Right lobe of liver (tissue), 6 donors: ENCODE measurements at regions not wholly inside any gene's neighbourhood (a gene's known extent, or its start where the extent isn't known, plus 50 kb on each side); places are given as distances from the start of the nearest gene placed in this dataset.

Source experiments
- ATAC-seq, 4 donors: fragments of 200-7000 bp; cut with Tn5 transposase; one replicate each; pipeline ENCODE4 v1.9.1; 2020; ENCODE audit warnings: mild to moderate bottlenecking in 4 of 4, moderate library complexity in 4 of 4
- DNase-seq, 3 donors: peaks; one replicate each; pipeline ENCODE4 v3.0.0-alpha.2; 2020
- H3K27ac ChIP-seq, 3 donors: fragments of 200-600 bp; one replicate each; pipeline ENCODE4 v1.8.0; 2022
- H3K27me3 ChIP-seq, 2 donors: fragments of 200-600 bp; one replicate each; pipeline ENCODE4 v1.8.0; 2022
- H3K36me3 ChIP-seq, 4 donors: fragments of 200-600 bp; sonication (generic) in 1 of 4; one replicate each; pipeline versions ENCODE4 v1.5.1 to v1.8.0; 2017 to 2022; ENCODE audit warnings: control low read depth in 1 of 4
- H3K4me1 ChIP-seq, 4 donors: fragments of 200-600 bp; sonication (generic) in 1 of 4; one replicate each; pipeline versions ENCODE4 v1.5.1 to v1.8.0; 2017 to 2022; ENCODE audit warnings: control low read depth in 1 of 4
- H3K4me3 ChIP-seq, 3 donors: fragments of 200-600 bp; one replicate each; pipeline ENCODE4 v1.8.0; 2022
- H3K9me3 ChIP-seq, 4 donors: fragments of 200-600 bp; sonication (generic) in 1 of 4; one replicate each; pipeline versions ENCODE4 v1.5.1 to v1.8.0; 2017 to 2022; ENCODE audit warnings: control low read depth in 1 of 4
- POLR2A ChIP-seq: fragments of 450-650 bp; IDR thresholded peaks from one replicate; pipeline ENCODE4 v1.6.1; 2017; ENCODE audit warnings: antibody characterized with exemption, mild to moderate bottlenecking
- WGBS: methylation state at CpG from one replicate; pipeline ENCODE4 v1.1.6; 2018; ENCODE audit warnings: low coverage, low lambda C conversion rate; ENCODE audit not compliant: insufficient coverage; ENCODE audit errors: missing lambda C conversion rate; 5-methylcytosine and 5-hydroxymethylcytosine counted together
- intact Hi-C, 2 donors: fragments of 100-400 bp; cut with DNase I; formaldehyde crosslinking; loops; one replicate each; pipeline versions ENCODE4 v1.11.2 to v1.14.1; 2022
- TF ChIP-seq, protein P1 (sequence below), 4 donors: fragments of 200-600 bp in 3 of 4; fragments of 450-650 bp in 1 of 4; IDR thresholded peaks; one replicate each; pipeline versions ENCODE4 v1.5.1 to v1.8.0; 2016 to 2022; ENCODE audit warnings: antibody characterized with exemption in 4 of 4, mild to moderate bottlenecking in 2 of 4
- donor health status: DM: no; HTN: yes; CAD: no.
- donor health status: DM: no; HTN: no; CAD: no.
- donor health status: DM: no; HTN: no; CAD: no.
- donor health status: DM: no; HTN: yes; CAD: no.
- donor health status: DM: no; HTN: yes; CAD: no.

DNA sequence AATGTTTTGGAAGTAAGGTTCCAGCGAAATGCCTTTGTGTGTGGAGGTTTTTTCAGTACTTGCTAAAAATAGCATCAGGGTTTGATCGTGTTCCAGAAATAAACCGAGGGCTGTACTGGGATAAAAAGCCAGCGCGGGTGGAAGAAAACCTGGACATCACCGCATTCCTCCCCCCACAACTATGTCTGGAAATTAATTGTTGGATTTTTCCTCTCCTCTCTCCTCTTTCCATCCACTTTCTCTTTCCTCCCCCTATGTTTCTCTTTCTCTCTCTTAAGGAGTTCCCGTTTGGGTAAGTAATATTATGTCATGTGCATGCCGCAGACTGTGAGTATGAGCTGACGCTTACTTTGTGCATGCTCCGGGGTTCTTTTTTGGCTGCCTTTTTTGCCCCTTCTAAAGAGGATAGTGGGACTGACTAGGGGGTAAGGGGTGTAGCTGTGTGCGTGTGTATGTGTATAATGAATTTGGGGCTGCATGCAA is 104.2 kb upstream of the HSD17B12 start:
- Histone ChIP-seq H3K27ac (no peak overlapping the region), H3K4me1 (peaks cover 0 to 10% (median 3%) of the 10 kb centered on the region in 4 donors), H3K9me3 (no peaks in the 10 kb centered on the region), H3K4me3 (no peak overlapping the region), H3K36me3 (no peaks in the 10 kb centered on the region), H3K27me3 (peaks cover 3 to 6% of the 10 kb centered on the region in 2 donors)
- ATAC-seq (no peak), DNase-seq (no peak)
- WGBS, result 7% methylated on average over 11 of the region's 11 CpGs
- intact Hi-C loops, result no loop called here
- TF ChIP-seq, protein P1, sequence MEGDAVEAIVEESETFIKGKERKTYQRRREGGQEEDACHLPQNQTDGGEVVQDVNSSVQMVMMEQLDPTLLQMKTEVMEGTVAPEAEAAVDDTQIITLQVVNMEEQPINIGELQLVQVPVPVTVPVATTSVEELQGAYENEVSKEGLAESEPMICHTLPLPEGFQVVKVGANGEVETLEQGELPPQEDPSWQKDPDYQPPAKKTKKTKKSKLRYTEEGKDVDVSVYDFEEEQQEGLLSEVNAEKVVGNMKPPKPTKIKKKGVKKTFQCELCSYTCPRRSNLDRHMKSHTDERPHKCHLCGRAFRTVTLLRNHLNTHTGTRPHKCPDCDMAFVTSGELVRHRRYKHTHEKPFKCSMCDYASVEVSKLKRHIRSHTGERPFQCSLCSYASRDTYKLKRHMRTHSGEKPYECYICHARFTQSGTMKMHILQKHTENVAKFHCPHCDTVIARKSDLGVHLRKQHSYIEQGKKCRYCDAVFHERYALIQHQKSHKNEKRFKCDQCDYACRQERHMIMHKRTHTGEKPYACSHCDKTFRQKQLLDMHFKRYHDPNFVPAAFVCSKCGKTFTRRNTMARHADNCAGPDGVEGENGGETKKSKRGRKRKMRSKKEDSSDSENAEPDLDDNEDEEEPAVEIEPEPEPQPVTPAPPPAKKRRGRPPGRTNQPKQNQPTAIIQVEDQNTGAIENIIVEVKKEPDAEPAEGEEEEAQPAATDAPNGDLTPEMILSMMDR (IDR thresholded peaks at IDR 0.05), result no peak
- TF ChIP-seq POLR2A, result no peak

DNA sequence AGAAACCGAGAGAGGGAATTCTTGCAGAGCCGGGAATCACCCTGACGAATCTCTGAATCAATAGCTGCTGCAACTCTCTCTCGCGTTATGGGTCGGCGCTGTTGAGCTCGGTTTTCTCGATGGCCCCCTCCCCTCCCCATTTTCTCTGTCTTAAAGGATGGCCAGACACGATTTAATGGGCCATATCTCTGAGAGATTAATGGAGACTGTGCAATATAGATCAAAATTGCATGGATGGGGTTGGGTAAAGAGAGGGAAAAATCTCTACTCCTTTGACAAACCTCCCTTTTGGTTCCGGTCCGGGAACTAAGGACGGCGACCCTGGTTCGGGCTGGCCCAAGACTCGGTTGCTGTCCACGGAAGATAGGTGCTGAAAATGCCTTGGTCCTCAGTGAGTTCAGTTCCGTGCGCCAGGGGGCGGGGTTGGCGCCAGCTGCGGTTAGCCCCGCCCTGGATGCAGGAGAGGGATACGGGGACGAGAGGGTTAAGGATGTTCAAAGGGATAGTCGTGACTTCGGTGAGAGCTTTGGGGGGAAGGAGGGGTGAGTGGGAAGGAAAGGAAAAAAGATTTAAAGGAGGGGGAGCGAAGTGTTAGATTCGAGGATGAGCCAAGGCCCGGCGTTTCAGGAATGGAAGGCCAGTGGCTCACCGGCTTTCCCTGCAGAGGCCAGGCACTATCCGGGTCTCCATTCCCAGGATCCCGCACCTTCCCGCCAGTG is 103.6 kb upstream of the HSD17B12 start:
- TF ChIP-seq POLR2A, result no peak
- TF ChIP-seq, protein P1 (IDR thresholded peaks at IDR 0.05), result peak in 2 of 4 donors; percentile 10 to 16
- Histone ChIP-seq H3K4me1 (peaks cover 0 to 10% (median 3%) of the 10 kb centered on the region in 4 donors), H3K27me3 (peaks cover 3 to 6% of the 10 kb centered on the region in 2 donors), H3K36me3 (no peaks in the 10 kb centered on the region), H3K9me3 (no peaks in the 10 kb centered on the region), H3K27ac (no peak overlapping the region), H3K4me3 (no peak overlapping the region)
- ATAC-seq (peak in 3 of 4 donors; percentile 35 to 53 (median 50)), DNase-seq (no peak)
- intact Hi-C loops, result no loop called here
- 5% methylated on average over 35 of the region's 35 CpGs for WGBS

DNA sequence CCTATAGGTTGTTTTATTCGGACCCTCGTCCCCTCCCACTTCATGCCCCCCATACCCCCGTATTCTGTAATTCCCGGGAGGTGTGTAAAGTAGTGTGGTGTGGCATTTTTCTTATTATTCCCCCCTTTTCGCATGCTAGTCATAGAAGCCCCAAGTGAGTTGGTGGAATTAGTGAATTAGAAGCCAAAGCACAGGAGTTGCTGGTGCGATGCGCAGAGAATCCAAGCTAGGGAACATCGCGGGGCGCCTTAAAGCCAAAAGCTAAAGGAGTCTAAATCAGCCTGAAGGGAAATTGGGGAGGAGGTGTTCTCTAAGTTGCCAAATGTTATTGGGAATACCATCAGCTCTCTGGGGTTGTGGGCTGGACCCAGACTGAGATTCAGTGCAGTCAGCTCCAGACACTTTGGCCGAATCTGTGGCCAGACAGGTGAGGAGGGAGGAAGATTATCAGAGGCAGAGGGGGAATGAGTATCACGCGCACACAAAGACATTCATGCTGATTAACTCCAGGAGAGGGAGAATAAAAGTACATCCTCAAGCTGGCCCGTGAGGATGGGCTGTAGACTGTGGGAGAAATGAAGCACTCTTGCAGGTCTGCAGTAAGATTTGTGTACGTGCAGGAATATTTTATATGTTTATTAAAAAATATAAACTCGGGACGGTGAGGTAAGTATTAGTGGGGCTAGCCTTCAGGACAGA is 102.8 kb upstream of the HSD17B12 start:
- no peak for TF ChIP-seq POLR2A
- TF ChIP-seq, protein P1 (IDR thresholded peaks at IDR 0.05), result no peak
- Histone ChIP-seq H3K27me3 (peaks cover 3 to 6% of the 10 kb centered on the region in 2 donors), H3K36me3 (no peaks in the 10 kb centered on the region), H3K4me3 (no peak overlapping the region), H3K9me3 (no peaks in the 10 kb centered on the region), H3K4me1 (peaks cover 0 to 10% (median 3%) of the 10 kb centered on the region in 4 donors), H3K27ac (no peak overlapping the region)
- WGBS, result 4% methylated on average over 17 of the region's 17 CpGs
- DNase-seq, result no peak
- ATAC-seq, result no peak
- intact Hi-C loops, result no loop called here

DNA sequence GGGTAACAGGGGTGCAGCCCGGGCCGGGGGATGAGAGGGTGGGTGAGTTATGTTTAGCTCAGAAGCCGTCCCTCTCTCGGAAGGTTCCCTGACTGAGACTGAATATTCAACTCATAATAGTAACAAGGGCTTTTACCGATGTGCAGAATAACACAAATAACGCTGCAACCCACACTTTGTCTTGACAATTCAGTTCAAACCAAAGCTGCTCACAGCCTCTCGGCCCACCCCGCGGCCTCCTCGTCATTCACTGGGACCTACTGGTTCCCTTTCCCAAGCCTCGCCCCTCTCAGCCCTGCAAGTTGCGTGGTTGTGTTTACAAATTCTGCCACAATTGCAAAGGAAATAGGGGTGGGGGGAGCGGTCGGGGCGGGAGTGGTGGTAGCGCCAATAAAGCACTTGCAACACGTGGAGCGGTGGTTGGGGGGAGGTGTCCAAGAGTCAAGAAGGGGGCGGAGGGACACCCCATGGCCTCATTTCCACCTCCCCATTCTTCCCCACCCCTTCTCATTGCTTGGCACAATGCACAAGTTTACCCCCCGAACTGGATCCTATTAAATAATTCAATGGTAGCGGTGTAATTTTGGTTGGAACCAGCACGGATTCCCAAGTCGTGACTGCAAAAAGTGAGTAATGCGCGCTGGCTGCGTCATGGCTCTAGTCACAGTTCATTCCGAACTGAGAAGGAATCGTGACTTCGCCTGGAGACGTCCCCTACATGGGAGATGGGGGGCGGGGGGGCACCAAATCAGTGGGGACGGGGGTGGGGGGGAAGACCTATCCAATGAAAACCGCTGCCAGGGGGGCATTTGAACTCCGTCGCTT is 102.0 kb upstream of the HSD17B12 start:
- DNase-seq (no peak), ATAC-seq (no peak)
- peaks cover 3 to 6% of the 10 kb centered on the region in 2 donors for H3K27me3 ChIP-seq
- H3K4me1 ChIP-seq, result peaks cover 0 to 10% (median 3%) of the 10 kb centered on the region in 4 donors
- H3K4me3 ChIP-seq, result peak overlapping the region in 1 of 3 donors; percentile 46
- intact Hi-C loops, result no loop called here
- TF ChIP-seq POLR2A, result no peak
- TF ChIP-seq, protein P1 (IDR thresholded peaks at IDR 0.05), result no peak
- no peaks in the 10 kb centered on the region for H3K36me3 ChIP-seq
- WGBS, result 3% methylated on average over 28 of the region's 35 CpGs
- no peak overlapping the region for H3K27ac ChIP-seq
- H3K9me3 ChIP-seq, result no peaks in the 10 kb centered on the region
